Sigmoid colon (tissue), 4 donors: ENCODE measurements at regions not wholly inside any gene's neighbourhood (a gene's known extent, or its start where the extent isn't known, plus 50 kb on each side); places are given as distances from the start of the nearest gene placed in this dataset.

ENCODE experiments used
- EP300 ChIP-seq, 4 donors: sonication (generic); formaldehyde crosslinking; IDR thresholded peaks; one replicate each; pipeline ENCODE4 v1.6.1; 2017; ENCODE audit warnings: antibody characterized with exemption in 4 of 4
- POLR2A ChIP-seq, 2 donors: fragments of 450-650 bp; IDR thresholded peaks; one replicate each; pipeline ENCODE4 v1.6.1; 2016; ENCODE audit warnings: antibody characterized with exemption in 2 of 2, mild to moderate bottlenecking in 2 of 2, moderate library complexity in 2 of 2
- POLR2AphosphoS5 ChIP-seq, 4 donors: sonication (generic); formaldehyde crosslinking; IDR thresholded peaks; one replicate each; pipeline ENCODE4 v1.6.1; 2017; ENCODE audit warnings: antibody characterized with exemption in 4 of 4
- TF ChIP-seq, protein P1 (sequence below), 4 experiments: fragments of 450-650 bp in 3 of 4; fragments of 200-600 bp in 1 of 4; IDR thresholded peaks; one replicate each; pipeline ENCODE4 v1.5.1; 2016 to 2019; ENCODE audit warnings: antibody characterized with exemption in 4 of 4, mild to moderate bottlenecking in 3 of 4, moderate library complexity in 2 of 4

- TF ChIP-seq, protein P1, sequence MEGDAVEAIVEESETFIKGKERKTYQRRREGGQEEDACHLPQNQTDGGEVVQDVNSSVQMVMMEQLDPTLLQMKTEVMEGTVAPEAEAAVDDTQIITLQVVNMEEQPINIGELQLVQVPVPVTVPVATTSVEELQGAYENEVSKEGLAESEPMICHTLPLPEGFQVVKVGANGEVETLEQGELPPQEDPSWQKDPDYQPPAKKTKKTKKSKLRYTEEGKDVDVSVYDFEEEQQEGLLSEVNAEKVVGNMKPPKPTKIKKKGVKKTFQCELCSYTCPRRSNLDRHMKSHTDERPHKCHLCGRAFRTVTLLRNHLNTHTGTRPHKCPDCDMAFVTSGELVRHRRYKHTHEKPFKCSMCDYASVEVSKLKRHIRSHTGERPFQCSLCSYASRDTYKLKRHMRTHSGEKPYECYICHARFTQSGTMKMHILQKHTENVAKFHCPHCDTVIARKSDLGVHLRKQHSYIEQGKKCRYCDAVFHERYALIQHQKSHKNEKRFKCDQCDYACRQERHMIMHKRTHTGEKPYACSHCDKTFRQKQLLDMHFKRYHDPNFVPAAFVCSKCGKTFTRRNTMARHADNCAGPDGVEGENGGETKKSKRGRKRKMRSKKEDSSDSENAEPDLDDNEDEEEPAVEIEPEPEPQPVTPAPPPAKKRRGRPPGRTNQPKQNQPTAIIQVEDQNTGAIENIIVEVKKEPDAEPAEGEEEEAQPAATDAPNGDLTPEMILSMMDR (IDR thresholded peaks at IDR 0.05), result no peak
- TF ChIP-seq POLR2A (IDR thresholded peaks at IDR 0.05) (no peak), POLR2AphosphoS5 (IDR thresholded peaks at IDR 0.05) (no peak), EP300 (IDR thresholded peaks at IDR 0.05) (no peak)
These were observed 294.3 kb downstream of the HRH4 start for GRCh38 chr18:24754583-24755253.
